ENCODE measurements at regions not wholly inside any gene's neighbourhood (a gene's known extent, or its start where the extent isn't known, plus 50 kb on each side); places are given as distances from the start of the nearest gene placed in this dataset.

DNA sequence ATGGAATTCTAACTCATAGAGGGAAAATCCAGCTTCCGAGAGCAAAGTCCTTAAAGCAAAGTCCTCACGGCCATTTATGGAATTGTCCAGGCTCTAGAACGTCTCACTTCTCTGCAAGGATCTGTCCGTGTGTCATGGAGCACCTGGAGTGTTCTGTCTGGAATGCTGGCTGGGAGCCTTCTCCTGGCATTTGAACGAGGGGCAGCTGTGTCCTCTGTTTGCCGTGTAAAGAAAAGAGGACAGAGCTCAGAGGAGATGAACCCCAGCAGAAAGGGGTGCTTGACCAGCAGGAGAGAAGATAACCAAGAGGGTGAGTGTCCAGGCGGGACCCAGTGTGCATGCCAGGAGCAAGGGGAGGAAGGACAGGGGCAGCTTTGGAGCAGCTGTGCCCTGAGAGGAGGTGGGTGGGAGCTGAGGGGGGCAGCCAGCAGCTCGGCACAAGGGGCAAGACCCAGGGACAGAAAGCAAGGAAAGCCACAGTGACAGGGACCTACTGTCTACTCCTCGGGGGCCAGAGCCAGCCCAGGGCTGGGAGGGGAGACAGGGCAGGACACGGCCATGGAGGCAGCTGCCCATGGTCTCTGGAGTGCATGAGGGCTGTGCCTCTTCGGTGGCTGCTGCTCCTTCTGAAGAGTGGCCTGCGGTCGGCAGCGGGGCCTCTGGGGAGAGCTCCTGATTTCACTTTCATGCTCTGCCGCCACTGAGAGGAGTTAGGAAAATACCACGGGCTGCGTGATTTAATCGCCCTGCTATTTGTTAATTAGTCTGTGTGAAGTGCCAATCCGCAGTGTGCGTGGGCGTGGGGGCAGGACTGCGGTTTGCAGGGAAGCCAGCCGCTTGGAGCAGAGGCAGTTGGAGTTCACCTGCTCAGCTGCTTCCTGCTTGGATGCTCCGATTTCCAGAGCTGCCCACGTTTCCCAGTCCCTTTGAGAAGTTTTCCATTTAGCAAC, 149.3 kb upstream of the SHH start:
- TF ChIP-seq YEATS2 (CRISPR knock-in tag; IDR thresholded peaks at IDR 0.05; ENCODE audit: borderline replicate concordance), result no peak
- no peak for TF ChIP-seq NFATC3 (CRISPR knock-in tag; IDR thresholded peaks at IDR 0.05)
- TF ChIP-seq CTCF (CRISPR knock-in tag; IDR thresholded peaks at IDR 0.05), result no peak
- peak; percentile 50 to 65; a peak in 3 of 4 replicates for TF ChIP-seq POLR2A (IDR thresholded peaks at IDR 0.05; ENCODE audit: insufficient read depth in 1 of 2, low read depth in 2 of 2, low read length in 2 of 2)
- no peak; the same call in 1 of the 2 replicates for TF ChIP-seq NR2C2 (CRISPR knock-in tag; IDR thresholded peaks at IDR 0.05; ENCODE audit: borderline replicate concordance)
- TF ChIP-seq PHF20 (CRISPR knock-in tag; IDR thresholded peaks at IDR 0.05), result no peak
- no peak for TF ChIP-seq PRDM15 (CRISPR knock-in tag; IDR thresholded peaks at IDR 0.05)
- no peak for TF ChIP-seq ZSCAN29 (CRISPR knock-in tag; conservative IDR thresholded peaks at IDR 0.05)
- TF ChIP-seq, protein P1, sequence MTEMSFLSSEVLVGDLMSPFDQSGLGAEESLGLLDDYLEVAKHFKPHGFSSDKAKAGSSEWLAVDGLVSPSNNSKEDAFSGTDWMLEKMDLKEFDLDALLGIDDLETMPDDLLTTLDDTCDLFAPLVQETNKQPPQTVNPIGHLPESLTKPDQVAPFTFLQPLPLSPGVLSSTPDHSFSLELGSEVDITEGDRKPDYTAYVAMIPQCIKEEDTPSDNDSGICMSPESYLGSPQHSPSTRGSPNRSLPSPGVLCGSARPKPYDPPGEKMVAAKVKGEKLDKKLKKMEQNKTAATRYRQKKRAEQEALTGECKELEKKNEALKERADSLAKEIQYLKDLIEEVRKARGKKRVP (CRISPR knock-in tag; IDR thresholded peaks at IDR 0.05), result no peak

Data from HepG2 (cell line).